SK-N-SH (cell line): ENCODE measurements at regions not wholly inside any gene's neighbourhood (a gene's known extent, or its start where the extent isn't known, plus 50 kb on each side); places are given as distances from the start of the nearest gene placed in this dataset.

Experiments
- CTCF ChIA-PET: fragments of 300-600, 350-600 bp; formaldehyde crosslinking; extraction: SDS; loops from one replicate; lab custom pipeline; 2021; lab: Yijun Ruan, JAX
- POLR2A ChIA-PET: fragments of 350-600 bp; sonication (Branson Sonifier 250); formaldehyde crosslinking; extraction: SDS; loops from one replicate; lab custom pipeline; 2020; ENCODE audit warnings: antibody characterized with exemption, inconsistent platforms; lab: Yijun Ruan, JAX
- DNase-seq: peaks from one replicate; pipeline ENCODE4 v3.0.0; 2012
- H2AFZ ChIP-seq: fragments of 200-600 bp; sonication (generic); 2 replicates; pipeline ENCODE4 v1.8.1; 2016; ENCODE audit warnings: antibody characterized with exemption, mild to moderate bottlenecking, low read depth
- H3F3A ChIP-seq: fragments of 200-600 bp; sonication (generic); replicated peaks from 2 replicates; pipeline ENCODE3; 2016; ENCODE audit warnings: antibody characterized with exemption, mild to moderate bottlenecking; ENCODE audit not compliant: insufficient read depth
- H3K27ac ChIP-seq, 2 experiments: fragments of 200-500 bp in 1 of 2; fragments of 200-600 bp in 1 of 2; sonication (Bioruptor generic) in 1 of 2; sonication (generic), shearing (Covaris generic) in 1 of 2; 2 replicates each; pipeline versions ENCODE4 v1.5.1 to v1.6.1; 2014 to 2016; ENCODE audit warnings: low read depth in 2 of 2, inconsistent platforms in 1 of 2, low read length in 1 of 2, mild to moderate bottlenecking in 1 of 2, mixed read lengths in 1 of 2
- H3K27me3 ChIP-seq: fragments of 200-600 bp; sonication (generic), shearing (Covaris generic); 2 replicates; pipeline ENCODE4 v1.6.1; 2016; ENCODE audit warnings: mixed run types; ENCODE audit not compliant: insufficient read depth
- H3K36me3 ChIP-seq, 2 experiments: fragments of 200-500 bp in 1 of 2; fragments of 200-600 bp in 1 of 2; sonication (Bioruptor generic) in 1 of 2; sonication (generic) in 1 of 2; replicated peaks in 1 of 2; 2 replicates each; pipeline versions ENCODE3 to v1.5.1; 2014 to 2016; ENCODE audit warnings: low read length in 1 of 2, mild to moderate bottlenecking in 1 of 2; ENCODE audit not compliant: insufficient read depth in 2 of 2, control insufficient read depth in 1 of 2
- H3K4me1 ChIP-seq, 2 experiments: fragments of 200-500 bp in 1 of 2; fragments of 200-600 bp in 1 of 2; sonication (Bioruptor generic) in 1 of 2; sonication (generic), shearing (Covaris generic) in 1 of 2; 2 replicates each; pipeline versions ENCODE4 v1.5.1 to v1.6.1; 2014 to 2016; ENCODE audit warnings: low read depth in 1 of 2, low read length in 1 of 2, mixed run types in 1 of 2; ENCODE audit not compliant: insufficient read depth in 2 of 2, control insufficient read depth in 1 of 2
- H3K4me2 ChIP-seq: fragments of 200-600 bp; sonication (generic), shearing (Covaris generic); 2 replicates; pipeline ENCODE4 v1.6.1; 2017; ENCODE audit warnings: mixed run types
- H3K4me3 ChIP-seq, 2 experiments: fragments of 200-500 bp in 1 of 2; fragments of 200-600 bp in 1 of 2; sonication (Bioruptor generic) in 1 of 2; sonication (generic), shearing (Covaris generic) in 1 of 2; 2 replicates each; pipeline versions ENCODE4 v1.5.1 to v1.8.1; 2014 to 2016; ENCODE audit warnings: low read depth in 2 of 2, inconsistent platforms in 1 of 2, low read length in 1 of 2, mild to moderate bottlenecking in 1 of 2, mixed read lengths in 1 of 2, moderate library complexity in 1 of 2
- H3K79me2 ChIP-seq: fragments of 200-600 bp; sonication (generic); 2 replicates; pipeline ENCODE4 v1.8.1; 2017; ENCODE audit warnings: mild to moderate bottlenecking; ENCODE audit not compliant: insufficient read depth
- H3K9ac ChIP-seq: fragments of 200-600 bp; sonication (generic); 2 replicates; pipeline ENCODE4 v1.6.1; 2017; ENCODE audit warnings: mixed run types
- H3K9me2 ChIP-seq: fragments of 200-600 bp; sonication (generic); 2 replicates; pipeline ENCODE4 v1.6.1; 2017; ENCODE audit warnings: mixed run types
- H3K9me3 ChIP-seq: fragments of 200-600 bp; sonication (generic); 2 replicates; pipeline ENCODE4 v1.6.1; 2017; ENCODE audit warnings: mixed run types, mild to moderate bottlenecking, moderate library complexity
- H4K20me1 ChIP-seq: fragments of 200-600 bp; sonication (generic); 2 replicates; pipeline ENCODE4 v1.6.1; 2017; ENCODE audit warnings: mild to moderate bottlenecking, mixed run types; ENCODE audit not compliant: insufficient read depth
- CHD2 ChIP-seq: fragments of 150-350 bp; IDR thresholded peaks from 2 replicates; pipeline ENCODE4 v1.6.1; 2018; ENCODE audit warnings: low read length; ENCODE audit not compliant: partially characterized antibody
- CTCF ChIP-seq: fragments of 200-600 bp; sonication (generic); IDR thresholded peaks from 2 replicates; pipeline ENCODE4 v1.6.1; 2017; ENCODE audit warnings: antibody characterized with exemption, mild to moderate bottlenecking, moderate library complexity
- ELF1 ChIP-seq: IDR thresholded peaks from 2 replicates; pipeline ENCODE4 v1.4.0; 2012
- FOXM1 ChIP-seq: IDR thresholded peaks from 2 replicates; pipeline ENCODE4 v1.4.0; 2012; ENCODE audit warnings: low read depth, mild to moderate bottlenecking
- GABPA ChIP-seq: IDR thresholded peaks from 2 replicates; pipeline ENCODE4 v1.4.0; 2012; ENCODE audit warnings: low read depth, mild to moderate bottlenecking
- GATA2 ChIP-seq: sonication (generic); formaldehyde crosslinking; IDR thresholded peaks from 2 replicates; pipeline ENCODE4 v1.5.0; 2020; ENCODE audit warnings: mild to moderate bottlenecking, missing genetic modification reagents
- JUND ChIP-seq: IDR thresholded peaks from 2 replicates; pipeline ENCODE4 v1.4.0; 2012
- MEF2A ChIP-seq: IDR thresholded peaks from 2 replicates; pipeline ENCODE4 v1.4.0; 2012; ENCODE audit warnings: low read depth, borderline replicate concordance
- MXI1 ChIP-seq: IDR thresholded peaks from 2 replicates; pipeline ENCODE4 v1.6.1; 2012; ENCODE audit warnings: mild to moderate bottlenecking, low read depth, low read length, improper control_type of control experiment
- NFIC ChIP-seq: IDR thresholded peaks from 2 replicates; pipeline ENCODE4 v1.4.0; 2012; ENCODE audit warnings: borderline replicate concordance
- PBX3 ChIP-seq: IDR thresholded peaks from 2 replicates; pipeline ENCODE4; 2012
- RAD21 ChIP-seq: IDR thresholded peaks from 2 replicates; pipeline ENCODE4 v1.6.1; 2012; ENCODE audit warnings: mild to moderate bottlenecking, low read length
- RCOR1 ChIP-seq: fragments of 150-350 bp; IDR thresholded peaks from 2 replicates; pipeline ENCODE4 v1.6.1; 2017; ENCODE audit warnings: antibody characterized with exemption, low read length
- REST ChIP-seq: IDR thresholded peaks from 2 replicates; pipeline ENCODE4 v1.6.1; 2012; ENCODE audit warnings: mild to moderate bottlenecking, low read depth, low read length, moderate library complexity
- RFX5 ChIP-seq: IDR thresholded peaks from 2 replicates; pipeline ENCODE4 v1.6.1; 2012; ENCODE audit warnings: mild to moderate bottlenecking, improper control_type of control experiment, low read length
- RXRA ChIP-seq: IDR thresholded peaks from 2 replicates; pipeline ENCODE4 v1.4.0; 2012; ENCODE audit warnings: low read depth, mild to moderate bottlenecking, borderline replicate concordance
- TEAD4 ChIP-seq: IDR thresholded peaks from 2 replicates; pipeline ENCODE4 v1.4.0; 2012; ENCODE audit warnings: mild to moderate bottlenecking, borderline replicate concordance; ENCODE audit not compliant: insufficient read depth
- USF1 ChIP-seq: IDR thresholded peaks from 2 replicates; pipeline ENCODE4 v1.4.0; 2012; ENCODE audit warnings: low read depth, borderline replicate concordance
- WGBS: methylation state at CpG from one replicate; pipeline ENCODE4 v1.1.6; 2017; ENCODE audit warnings: low lambda C conversion rate; 5-methylcytosine and 5-hydroxymethylcytosine counted together

- H2AFZ ChIP-seq: no peak overlapping the region
- peaks cover 12% of the 10 kb centered on the region; the same call in 1 of the 2 replicates for H3K27me3 ChIP-seq
- CTCF ChIA-PET: interaction anchor here (0.7 to 8.1 kb wide), 59 partner anchors 8 to 320 kb away, joined by 3 to 121 read pairs (median 6); partner anchors contain the start of genes PRDX5 and TRMT112
- no peaks in the 10 kb centered on the region for H3F3A ChIP-seq
- no peaks in the 10 kb centered on the region for H4K20me1 ChIP-seq
- no peaks in the 10 kb centered on the region for H3K9me3 ChIP-seq
- POLR2A ChIA-PET: no interaction called here
- H3K4me1 ChIP-seq: peaks cover 0 to 16% of the 10 kb centered on the region in 2 experiments; a peak in 1 of 4 replicates
- no peaks in the 10 kb centered on the region for H3K36me3 ChIP-seq
- no peaks in the 10 kb centered on the region for H3K79me2 ChIP-seq
- H3K4me3 ChIP-seq: no peak overlapping the region
- H3K9me2 ChIP-seq: no peaks in the 10 kb centered on the region
- WGBS: 39% methylated on average over 2 of the region's 2 CpGs
- no peak overlapping the region for H3K9ac ChIP-seq
- H3K4me2 ChIP-seq: no peak overlapping the region
- TF ChIP-seq TEAD4: no peak
- TF ChIP-seq RAD21: no peak
- no peak for TF ChIP-seq CHD2
- no peak for TF ChIP-seq JUND
- TF ChIP-seq MXI1: no peak
- TF ChIP-seq GATA2 (CRISPR knock-in tag): no peak
- TF ChIP-seq MEF2A: no peak
- TF ChIP-seq CTCF: no peak
- no peak for TF ChIP-seq FOXM1
- no peak for TF ChIP-seq RFX5
- TF ChIP-seq, all 33 proteins: peak for 0
- DNase-seq: no peak
- H3K27ac ChIP-seq: no peak overlapping the region
Measured at GRCh38 chr11:64450168-64450560, 91.2 kb downstream of the RPS6KA4 start.

- no peaks in the 10 kb centered on the region for H4K20me1 ChIP-seq
- ChIA-PET CTCF (interaction anchor here (0.7 to 8.1 kb wide), 6 partner anchors 10 to 248 kb away, joined by 3 to 121 read pairs (median 3); no protein-coding TSS in a partner anchor), POLR2A (no interaction called here)
- H3K27ac ChIP-seq: no peak overlapping the region
- H3K4me1 ChIP-seq: peaks cover 0 to 16% of the 10 kb centered on the region in 2 experiments; a peak in 1 of 4 replicates
- no peaks in the 10 kb centered on the region for H3K36me3 ChIP-seq
- H2AFZ ChIP-seq: no peak overlapping the region
- TF ChIP-seq GATA2 (CRISPR knock-in tag): no peak
- no peak for TF ChIP-seq REST
- no peak for TF ChIP-seq RXRA
- no peak for TF ChIP-seq ELF1
- no peak for TF ChIP-seq USF1
- no peak for TF ChIP-seq PBX3
- TF ChIP-seq JUND: no peak
- no peak for TF ChIP-seq MXI1
- TF ChIP-seq GABPA: no peak
- TF ChIP-seq RFX5: no peak
- no peak for TF ChIP-seq NFIC
- TF ChIP-seq RCOR1: no peak
- TF ChIP-seq TEAD4: no peak
- TF ChIP-seq, all 33 proteins: peak for 0
- DNase-seq: no peak
- no peak overlapping the region for H3K9ac ChIP-seq
- 52% methylated on average over 6 of the region's 7 CpGs for WGBS
- H3K79me2 ChIP-seq: no peaks in the 10 kb centered on the region
- no peaks in the 10 kb centered on the region for H3F3A ChIP-seq
- peaks cover 12% of the 10 kb centered on the region; the same call in 1 of the 2 replicates for H3K27me3 ChIP-seq
- no peak overlapping the region for H3K4me3 ChIP-seq
- no peaks in the 10 kb centered on the region for H3K9me2 ChIP-seq
- H3K4me2 ChIP-seq: no peak overlapping the region
- no peaks in the 10 kb centered on the region for H3K9me3 ChIP-seq
Measured at GRCh38 chr11:64451856-64452255, 92.9 kb downstream of the RPS6KA4 start.
